Liver (tissue), 8 donors: ENCODE measurements at regions not wholly inside any gene's neighbourhood (a gene's known extent, or its start where the extent isn't known, plus 50 kb on each side); places are given as distances from the start of the nearest gene placed in this dataset.

Experiments used
- DNase-seq: peaks from one replicate; pipeline ENCODE4 v3.0.0-alpha.2; 2017; ENCODE audit warnings: low spot score
- H3K27ac ChIP-seq, 2 donors: one replicate each; pipeline ENCODE4 v1.7.0; 2013; ENCODE audit warnings: inconsistent platforms in 2 of 2, low read length in 2 of 2, control low read depth in 1 of 2, low read depth in 1 of 2, mild to moderate bottlenecking in 1 of 2
- H3K27me3 ChIP-seq, 4 donors: one replicate each; pipeline versions ENCODE4 v1.6.1 to v1.7.0; 2013; ENCODE audit warnings: low read length in 3 of 4, inconsistent platforms in 1 of 4, mild to moderate bottlenecking in 1 of 4, moderate library complexity in 1 of 4; ENCODE audit not compliant: control insufficient read depth in 4 of 4, insufficient read depth in 4 of 4
- H3K36me3 ChIP-seq, 4 donors: one replicate each; pipeline versions ENCODE4 v1.6.1 to v1.7.0; 2013; ENCODE audit warnings: low read length in 3 of 4, mild to moderate bottlenecking in 3 of 4, low read depth in 1 of 4, moderate library complexity in 1 of 4; ENCODE audit not compliant: control insufficient read depth in 4 of 4, insufficient read depth in 3 of 4
- H3K4me1 ChIP-seq, 4 donors: one replicate each; pipeline versions ENCODE4 v1.6.1 to v1.7.0; 2013; ENCODE audit warnings: low read length in 3 of 4, mild to moderate bottlenecking in 3 of 4, moderate library complexity in 1 of 4; ENCODE audit not compliant: control insufficient read depth in 4 of 4, insufficient read depth in 4 of 4
- H3K4me3 ChIP-seq, 3 donors: one replicate each; pipeline versions ENCODE4 v1.6.1 to v1.7.0; 2013; ENCODE audit warnings: low read length in 3 of 3, control low read depth in 1 of 3, low read depth in 1 of 3, mild to moderate bottlenecking in 1 of 3
- H3K9ac ChIP-seq, 2 donors: one replicate each; pipeline ENCODE4 v1.7.0; 2013; ENCODE audit warnings: low read length in 2 of 2, mild to moderate bottlenecking in 2 of 2, moderate library complexity in 2 of 2, control low read depth in 1 of 2, low read depth in 1 of 2
- H3K9me3 ChIP-seq, 4 donors: one replicate each; pipeline versions ENCODE4 v1.6.1 to v1.7.0; 2013; ENCODE audit warnings: low read length in 3 of 4; ENCODE audit not compliant: control insufficient read depth in 4 of 4
- EGR1 ChIP-seq, 2 donors: IDR thresholded peaks; 2 replicates each; pipeline ENCODE4 v1.6.1; 2016 to 2018; ENCODE audit warnings: antibody characterized with exemption in 2 of 2, low read depth in 2 of 2
- FOXA1 ChIP-seq: IDR thresholded peaks from 2 replicates; pipeline ENCODE4 v1.6.1; 2016; ENCODE audit warnings: antibody characterized with exemption
- FOXA2 ChIP-seq: IDR thresholded peaks from 2 replicates; pipeline ENCODE4 v1.6.1; 2016; ENCODE audit warnings: antibody characterized with exemption
- GABPA ChIP-seq, 2 donors: IDR thresholded peaks in 1 of 2; conservative IDR thresholded peaks in 1 of 2; 2 replicates each; pipeline ENCODE4 v1.6.1; 2016; ENCODE audit warnings: antibody characterized with exemption in 2 of 2, mild to moderate bottlenecking in 1 of 2, moderate library complexity in 1 of 2
- HNF4A ChIP-seq, 2 donors: conservative IDR thresholded peaks; 2 replicates each; pipeline ENCODE4 v1.6.1; 2016; ENCODE audit warnings: antibody characterized with exemption in 2 of 2, mild to moderate bottlenecking in 2 of 2
- HNF4G ChIP-seq: IDR thresholded peaks from 2 replicates; pipeline ENCODE4 v1.6.1; 2016; ENCODE audit warnings: antibody characterized with exemption
- JUND ChIP-seq, 2 donors: IDR thresholded peaks; 2 replicates each; pipeline ENCODE4 v1.6.1; 2016; ENCODE audit warnings: antibody characterized with exemption in 2 of 2
- NR2F2 ChIP-seq: IDR thresholded peaks from 2 replicates; pipeline ENCODE4 v1.6.1; 2016; ENCODE audit warnings: antibody characterized with exemption
- RAD21 ChIP-seq, 2 donors: IDR thresholded peaks; 2 replicates each; pipeline ENCODE4 v1.6.1; 2016; ENCODE audit warnings: antibody characterized with exemption in 2 of 2, mild to moderate bottlenecking in 2 of 2
- RXRA ChIP-seq, 2 donors: IDR thresholded peaks; 2 replicates each; pipeline ENCODE4 v1.6.1; 2017 to 2018; ENCODE audit warnings: antibody characterized with exemption in 2 of 2, mild to moderate bottlenecking in 1 of 2
- SP1 ChIP-seq: IDR thresholded peaks from 2 replicates; pipeline ENCODE4 v1.6.1; 2018; ENCODE audit warnings: antibody characterized with exemption, mild to moderate bottlenecking
- TAF1 ChIP-seq: conservative IDR thresholded peaks from 2 replicates; pipeline ENCODE4 v1.6.1; 2016; ENCODE audit warnings: antibody characterized with exemption, mild to moderate bottlenecking
- YY1 ChIP-seq: IDR thresholded peaks from 2 replicates; pipeline ENCODE4 v1.6.1; 2016; ENCODE audit warnings: antibody characterized with exemption, mild to moderate bottlenecking
- WGBS: extraction: QIAGEN DNeasy Blood & Tissue Kit; methylation state at CpG from one replicate; pipeline ENCODE4 v1.1.7; 2013; 5-methylcytosine and 5-hydroxymethylcytosine counted together
- TF ChIP-seq, protein P1 (sequence below): fragments of 150-350 bp; IDR thresholded peaks from 2 replicates; pipeline ENCODE4 v1.5.1; 2017; ENCODE audit warnings: improper control_type of control experiment, low read depth, low read length; ENCODE audit not compliant: missing input control
- TF ChIP-seq, protein P2 (sequence below): IDR thresholded peaks from 2 replicates; pipeline ENCODE4 v1.6.1; 2016; ENCODE audit warnings: antibody characterized with exemption
- TF ChIP-seq, protein P3 (sequence below): IDR thresholded peaks from 2 replicates; pipeline ENCODE4 v1.6.1; 2016; ENCODE audit warnings: antibody characterized with exemption, mild to moderate bottlenecking
- TF ChIP-seq, protein P4 (sequence below): IDR thresholded peaks from 2 replicates; pipeline ENCODE4 v1.6.1; 2016; ENCODE audit warnings: antibody characterized with exemption
- TF ChIP-seq, protein P5 (sequence below): IDR thresholded peaks from 2 replicates; pipeline ENCODE4 v1.6.1; 2016; ENCODE audit warnings: antibody characterized with exemption
- donor health status: healthy.
- donor health status: healthy.
- donor health status: healthy.
- donor health status: healthy.
- donor health status: healthy.

DNA sequence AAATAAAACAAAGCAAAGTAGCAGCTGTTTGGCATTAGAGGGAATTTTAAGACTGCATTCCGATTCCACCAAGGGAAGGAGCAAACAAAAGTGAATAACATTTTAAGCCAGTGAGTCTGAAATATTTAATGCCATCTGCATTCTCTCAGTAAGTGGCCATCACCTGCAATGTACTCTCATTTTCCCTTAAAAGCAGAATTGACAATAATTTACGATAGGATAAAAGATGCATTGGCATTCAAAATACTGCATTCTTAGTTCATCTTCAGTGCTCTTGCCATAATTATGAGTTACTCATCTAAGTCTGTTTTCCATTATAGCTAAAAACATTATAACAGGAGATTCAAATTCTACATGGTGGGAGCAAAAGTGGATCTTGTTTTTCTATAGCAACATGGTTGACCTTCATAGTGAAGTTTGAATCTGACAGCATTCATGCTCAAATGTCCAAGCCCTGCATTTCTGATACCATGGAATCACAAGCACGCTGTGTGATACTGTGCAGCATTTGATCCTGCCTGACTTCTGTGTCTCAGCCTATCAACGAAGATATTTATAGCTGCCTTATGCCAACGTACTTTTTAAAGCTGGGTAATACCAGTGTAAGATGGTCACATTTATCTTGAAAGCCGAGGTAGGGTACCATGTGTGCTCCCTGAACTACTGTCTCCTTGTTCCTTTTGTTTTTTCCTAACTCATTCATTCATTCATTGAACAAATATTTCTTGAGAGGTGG is 355.3 kb upstream of the IGFBP7 start:
- H3K27ac ChIP-seq = no peak overlapping the region
- DNase-seq = no peak
- H3K4me3 ChIP-seq = no peak overlapping the region
- no peaks in the 10 kb centered on the region for H3K9me3 ChIP-seq
- WGBS = 68% methylated on average over 6 of the region's 6 CpGs
- H3K27me3 ChIP-seq = peaks cover 0 to 2% (median 0%) of the 10 kb centered on the region in 4 donors
- H3K4me1 ChIP-seq = no peaks in the 10 kb centered on the region
- no peaks in the 10 kb centered on the region for H3K36me3 ChIP-seq
- TF ChIP-seq, protein P1, sequence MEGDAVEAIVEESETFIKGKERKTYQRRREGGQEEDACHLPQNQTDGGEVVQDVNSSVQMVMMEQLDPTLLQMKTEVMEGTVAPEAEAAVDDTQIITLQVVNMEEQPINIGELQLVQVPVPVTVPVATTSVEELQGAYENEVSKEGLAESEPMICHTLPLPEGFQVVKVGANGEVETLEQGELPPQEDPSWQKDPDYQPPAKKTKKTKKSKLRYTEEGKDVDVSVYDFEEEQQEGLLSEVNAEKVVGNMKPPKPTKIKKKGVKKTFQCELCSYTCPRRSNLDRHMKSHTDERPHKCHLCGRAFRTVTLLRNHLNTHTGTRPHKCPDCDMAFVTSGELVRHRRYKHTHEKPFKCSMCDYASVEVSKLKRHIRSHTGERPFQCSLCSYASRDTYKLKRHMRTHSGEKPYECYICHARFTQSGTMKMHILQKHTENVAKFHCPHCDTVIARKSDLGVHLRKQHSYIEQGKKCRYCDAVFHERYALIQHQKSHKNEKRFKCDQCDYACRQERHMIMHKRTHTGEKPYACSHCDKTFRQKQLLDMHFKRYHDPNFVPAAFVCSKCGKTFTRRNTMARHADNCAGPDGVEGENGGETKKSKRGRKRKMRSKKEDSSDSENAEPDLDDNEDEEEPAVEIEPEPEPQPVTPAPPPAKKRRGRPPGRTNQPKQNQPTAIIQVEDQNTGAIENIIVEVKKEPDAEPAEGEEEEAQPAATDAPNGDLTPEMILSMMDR = no peak
- TF ChIP-seq RXRA (IDR thresholded peaks at IDR 0.05) (no peak), HNF4G (no peak), GABPA (IDR thresholded peaks at IDR 0.05 in 1 of 2, conservative IDR thresholded peaks at IDR 0.05 in 1 of 2) (no peak), FOXA1 (no peak), NR2F2 (no peak), TAF1 (no peak), JUND (IDR thresholded peaks at IDR 0.05) (no peak), EGR1 (IDR thresholded peaks at IDR 0.05; ENCODE audit: low read depth in 2 of 2) (no peak), YY1 (no peak), FOXA2 (no peak), SP1 (no peak), HNF4A (conservative IDR thresholded peaks at IDR 0.05) (no peak), RAD21 (IDR thresholded peaks at IDR 0.05) (no peak)
- TF ChIP-seq, protein P2, sequence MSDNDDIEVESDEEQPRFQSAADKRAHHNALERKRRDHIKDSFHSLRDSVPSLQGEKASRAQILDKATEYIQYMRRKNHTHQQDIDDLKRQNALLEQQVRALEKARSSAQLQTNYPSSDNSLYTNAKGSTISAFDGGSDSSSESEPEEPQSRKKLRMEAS = no peak
- TF ChIP-seq, protein P3, sequence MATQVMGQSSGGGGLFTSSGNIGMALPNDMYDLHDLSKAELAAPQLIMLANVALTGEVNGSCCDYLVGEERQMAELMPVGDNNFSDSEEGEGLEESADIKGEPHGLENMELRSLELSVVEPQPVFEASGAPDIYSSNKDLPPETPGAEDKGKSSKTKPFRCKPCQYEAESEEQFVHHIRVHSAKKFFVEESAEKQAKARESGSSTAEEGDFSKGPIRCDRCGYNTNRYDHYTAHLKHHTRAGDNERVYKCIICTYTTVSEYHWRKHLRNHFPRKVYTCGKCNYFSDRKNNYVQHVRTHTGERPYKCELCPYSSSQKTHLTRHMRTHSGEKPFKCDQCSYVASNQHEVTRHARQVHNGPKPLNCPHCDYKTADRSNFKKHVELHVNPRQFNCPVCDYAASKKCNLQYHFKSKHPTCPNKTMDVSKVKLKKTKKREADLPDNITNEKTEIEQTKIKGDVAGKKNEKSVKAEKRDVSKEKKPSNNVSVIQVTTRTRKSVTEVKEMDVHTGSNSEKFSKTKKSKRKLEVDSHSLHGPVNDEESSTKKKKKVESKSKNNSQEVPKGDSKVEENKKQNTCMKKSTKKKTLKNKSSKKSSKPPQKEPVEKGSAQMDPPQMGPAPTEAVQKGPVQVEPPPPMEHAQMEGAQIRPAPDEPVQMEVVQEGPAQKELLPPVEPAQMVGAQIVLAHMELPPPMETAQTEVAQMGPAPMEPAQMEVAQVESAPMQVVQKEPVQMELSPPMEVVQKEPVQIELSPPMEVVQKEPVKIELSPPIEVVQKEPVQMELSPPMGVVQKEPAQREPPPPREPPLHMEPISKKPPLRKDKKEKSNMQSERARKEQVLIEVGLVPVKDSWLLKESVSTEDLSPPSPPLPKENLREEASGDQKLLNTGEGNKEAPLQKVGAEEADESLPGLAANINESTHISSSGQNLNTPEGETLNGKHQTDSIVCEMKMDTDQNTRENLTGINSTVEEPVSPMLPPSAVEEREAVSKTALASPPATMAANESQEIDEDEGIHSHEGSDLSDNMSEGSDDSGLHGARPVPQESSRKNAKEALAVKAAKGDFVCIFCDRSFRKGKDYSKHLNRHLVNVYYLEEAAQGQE = no peak
- TF ChIP-seq, protein P4, sequence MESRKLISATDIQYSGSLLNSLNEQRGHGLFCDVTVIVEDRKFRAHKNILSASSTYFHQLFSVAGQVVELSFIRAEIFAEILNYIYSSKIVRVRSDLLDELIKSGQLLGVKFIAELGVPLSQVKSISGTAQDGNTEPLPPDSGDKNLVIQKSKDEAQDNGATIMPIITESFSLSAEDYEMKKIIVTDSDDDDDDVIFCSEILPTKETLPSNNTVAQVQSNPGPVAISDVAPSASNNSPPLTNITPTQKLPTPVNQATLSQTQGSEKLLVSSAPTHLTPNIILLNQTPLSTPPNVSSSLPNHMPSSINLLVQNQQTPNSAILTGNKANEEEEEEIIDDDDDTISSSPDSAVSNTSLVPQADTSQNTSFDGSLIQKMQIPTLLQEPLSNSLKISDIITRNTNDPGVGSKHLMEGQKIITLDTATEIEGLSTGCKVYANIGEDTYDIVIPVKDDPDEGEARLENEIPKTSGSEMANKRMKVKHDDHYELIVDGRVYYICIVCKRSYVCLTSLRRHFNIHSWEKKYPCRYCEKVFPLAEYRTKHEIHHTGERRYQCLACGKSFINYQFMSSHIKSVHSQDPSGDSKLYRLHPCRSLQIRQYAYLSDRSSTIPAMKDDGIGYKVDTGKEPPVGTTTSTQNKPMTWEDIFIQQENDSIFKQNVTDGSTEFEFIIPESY = no peak
- TF ChIP-seq, protein P5, sequence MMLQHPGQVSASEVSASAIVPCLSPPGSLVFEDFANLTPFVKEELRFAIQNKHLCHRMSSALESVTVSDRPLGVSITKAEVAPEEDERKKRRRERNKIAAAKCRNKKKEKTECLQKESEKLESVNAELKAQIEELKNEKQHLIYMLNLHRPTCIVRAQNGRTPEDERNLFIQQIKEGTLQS = no peak
- no peak overlapping the region for H3K9ac ChIP-seq
